ENCODE measurements at regions not wholly inside any gene's neighbourhood (a gene's known extent, or its start where the extent isn't known, plus 50 kb on each side); places are given as distances from the start of the nearest gene placed in this dataset.

GRCh38 chr21:25005388-25005787 is 601.9 kb downstream of the MRPL39 start:
- H3K4me3 ChIP-seq (ENCODE audit: low read length) = no peak overlapping the region
- Mint-ChIP-seq H3K9me3 (peaks cover 4 to 15% of the 10 kb centered on the region in 2 donors), H3K36me3 (peaks cover 8% of the 10 kb centered on the region), H3K27ac (no peak overlapping the region), H3K4me1 (no peaks in the 10 kb centered on the region), H3K27me3 (ENCODE audit: low read depth in 2 of 2) (no peaks in the 10 kb centered on the region), H3K4me3 (no peak overlapping the region)
- H3K27me3 ChIP-seq (ENCODE audit: control insufficient read depth, insufficient read depth, low read length) = no peaks in the 10 kb centered on the region
- ATAC-seq = no peak
- H3K4me1 ChIP-seq (ENCODE audit: control insufficient read depth, insufficient read depth, low read length) = no peaks in the 10 kb centered on the region
- no peaks in the 10 kb centered on the region for H3K9me3 ChIP-seq (ENCODE audit: control insufficient read depth, insufficient read depth, low read length)
- no peak overlapping the region for H3K27ac ChIP-seq (ENCODE audit: low read length)
- no peak for DNase-seq
- H3K36me3 ChIP-seq (ENCODE audit: control insufficient read depth, insufficient read depth, low read length) = no peaks in the 10 kb centered on the region
- no peak for TF ChIP-seq CTCF (IDR thresholded peaks at IDR 0.05)
- intact Hi-C loops (cut with micrococcal nuclease) = no loop called here
- WGBS (ENCODE audit: insufficient coverage) = 85% methylated on average over 7 of the region's 7 CpGs

GRCh38 chr21:25002676-25003075 is 604.6 kb downstream of the MRPL39 start:
- Mint-ChIP-seq H3K4me1 (no peaks in the 10 kb centered on the region), H3K27ac (no peak overlapping the region), H3K9me3 (peaks cover 7 to 14% of the 10 kb centered on the region in 2 donors), H3K4me3 (no peak overlapping the region), H3K27me3 (ENCODE audit: low read depth in 2 of 2) (no peaks in the 10 kb centered on the region), H3K36me3 (peaks cover 8% of the 10 kb centered on the region)
- H3K36me3 ChIP-seq (ENCODE audit: control insufficient read depth, insufficient read depth, low read length) = no peaks in the 10 kb centered on the region
- H3K4me1 ChIP-seq (ENCODE audit: control insufficient read depth, insufficient read depth, low read length) = no peaks in the 10 kb centered on the region
- no peak overlapping the region for H3K4me3 ChIP-seq (ENCODE audit: low read length)
- 81% methylated on average over 2 of the region's 2 CpGs for WGBS (ENCODE audit: insufficient coverage)
- no peaks in the 10 kb centered on the region for H3K9me3 ChIP-seq (ENCODE audit: control insufficient read depth, insufficient read depth, low read length)
- DNase-seq (no peak), ATAC-seq (no peak)
- no peak overlapping the region for H3K27ac ChIP-seq (ENCODE audit: low read length)
- no peak for TF ChIP-seq CTCF (IDR thresholded peaks at IDR 0.05)
- intact Hi-C loops (cut with micrococcal nuclease) = no loop called here
- H3K27me3 ChIP-seq (ENCODE audit: control insufficient read depth, insufficient read depth, low read length) = no peaks in the 10 kb centered on the region

GRCh38 chr21:24995216-24995615 is 612.1 kb downstream of the MRPL39 start:
- Histone ChIP-seq H3K27ac (ENCODE audit: low read length) (no peak overlapping the region), H3K4me3 (ENCODE audit: low read length) (no peak overlapping the region), H3K27me3 (ENCODE audit: control insufficient read depth, insufficient read depth, low read length) (no peaks in the 10 kb centered on the region), H3K36me3 (ENCODE audit: control insufficient read depth, insufficient read depth, low read length) (no peaks in the 10 kb centered on the region), H3K9me3 (ENCODE audit: control insufficient read depth, insufficient read depth, low read length) (no peaks in the 10 kb centered on the region), H3K4me1 (ENCODE audit: control insufficient read depth, insufficient read depth, low read length) (no peaks in the 10 kb centered on the region)
- Mint-ChIP-seq H3K27ac (no peak overlapping the region), H3K9me3 (peaks cover 6 to 9% of the 10 kb centered on the region in 2 donors), H3K27me3 (ENCODE audit: low read depth in 2 of 2) (no peaks in the 10 kb centered on the region), H3K4me1 (no peaks in the 10 kb centered on the region), H3K4me3 (no peak overlapping the region), H3K36me3 (peaks cover 6% of the 10 kb centered on the region)
- intact Hi-C loops (cut with micrococcal nuclease) = no loop called here
- 80% methylated on average over 1 of the region's 3 CpGs for WGBS (ENCODE audit: insufficient coverage)
- ATAC-seq (no peak), DNase-seq (no peak)
- no peak for TF ChIP-seq CTCF (IDR thresholded peaks at IDR 0.05)

- no peak for ATAC-seq
- Histone ChIP-seq H3K9me3 (ENCODE audit: control insufficient read depth, insufficient read depth, low read length) (no peaks in the 10 kb centered on the region), H3K27ac (ENCODE audit: low read length) (no peak overlapping the region), H3K4me3 (ENCODE audit: low read length) (no peak overlapping the region), H3K4me1 (ENCODE audit: control insufficient read depth, insufficient read depth, low read length) (no peaks in the 10 kb centered on the region), H3K27me3 (ENCODE audit: control insufficient read depth, insufficient read depth, low read length) (no peaks in the 10 kb centered on the region), H3K36me3 (ENCODE audit: control insufficient read depth, insufficient read depth, low read length) (no peaks in the 10 kb centered on the region)
- intact Hi-C loops (cut with micrococcal nuclease) = no loop called here
- no peaks in the 10 kb centered on the region for H3K4me1 Mint-ChIP-seq
- no peaks in the 10 kb centered on the region for H3K27me3 Mint-ChIP-seq (ENCODE audit: low read depth in 2 of 2)
- no peak for TF ChIP-seq CTCF (IDR thresholded peaks at IDR 0.05)
- H3K36me3 Mint-ChIP-seq = peaks cover 6% of the 10 kb centered on the region
- 90% methylated on average over 2 of the region's 4 CpGs for WGBS (ENCODE audit: insufficient coverage)
- no peak overlapping the region for H3K27ac Mint-ChIP-seq
- H3K4me3 Mint-ChIP-seq = no peak overlapping the region
- H3K9me3 Mint-ChIP-seq = peaks cover 2 to 8% of the 10 kb centered on the region in 2 donors
- no peak for DNase-seq
Observed at GRCh38 chr21:24994717-24995116, 612.6 kb downstream of the MRPL39 start.

All from natural killer cell (primary cell).